ENCODE measurements at regions not wholly inside any gene's neighbourhood (a gene's known extent, or its start where the extent isn't known, plus 50 kb on each side); places are given as distances from the start of the nearest gene placed in this dataset.

GRCh38 chr4:43113196-43113595 lies 220.7 kb downstream of the GRXCR1 start:
- no peak overlapping the region for H3K4me3 ChIP-seq (replicated peaks; ENCODE audit: insufficient read depth, low read length)
- no peak overlapping the region for H3K27ac ChIP-seq (replicated peaks)
- DNase-seq (ENCODE audit: low read depth in 1 of 2, low spot score in 1 of 2): no peak
- TF ChIP-seq GABPA (IDR thresholded peaks at IDR 0.05; ENCODE audit: low read depth) (no peak), CTCF (IDR thresholded peaks at IDR 0.05; ENCODE audit: insufficient read depth, low read length) (no peak), REST (IDR thresholded peaks at IDR 0.05; ENCODE audit: insufficient replicate concordance, low read depth) (no peak), SPI1 (IDR thresholded peaks at IDR 0.05; ENCODE audit: borderline replicate concordance, low read depth) (no peak), POLR2AphosphoS5 (IDR thresholded peaks at IDR 0.05; ENCODE audit: low read depth) (no peak)
- no peaks in the 10 kb centered on the region for H3K27me3 ChIP-seq (ENCODE audit: insufficient read depth, poor library complexity, severe bottlenecking)

GRCh38 chr4:43126595-43126994 lies 234.1 kb downstream of the GRXCR1 start:
- no peak for DNase-seq (ENCODE audit: low read depth in 1 of 2, low spot score in 1 of 2)
- no peak overlapping the region for H3K4me3 ChIP-seq (replicated peaks; ENCODE audit: insufficient read depth, low read length)
- TF ChIP-seq GABPA (IDR thresholded peaks at IDR 0.05; ENCODE audit: low read depth) (no peak), SPI1 (IDR thresholded peaks at IDR 0.05; ENCODE audit: borderline replicate concordance, low read depth) (no peak), POLR2AphosphoS5 (IDR thresholded peaks at IDR 0.05; ENCODE audit: low read depth) (no peak), CTCF (IDR thresholded peaks at IDR 0.05; ENCODE audit: insufficient read depth, low read length) (no peak), REST (IDR thresholded peaks at IDR 0.05; ENCODE audit: insufficient replicate concordance, low read depth) (no peak)
- H3K27ac ChIP-seq (replicated peaks): no peak overlapping the region
- no peaks in the 10 kb centered on the region for H3K27me3 ChIP-seq (ENCODE audit: insufficient read depth, poor library complexity, severe bottlenecking)

GRCh38 chr4:43130228-43131021 lies 237.9 kb downstream of the GRXCR1 start:
- TF ChIP-seq CTCF (IDR thresholded peaks at IDR 0.05; ENCODE audit: insufficient read depth, low read length): no peak

More at GRCh38 chr4:43130228-43131021, 237.9 kb downstream of the GRXCR1 start:
- H3K27ac ChIP-seq (replicated peaks): no peak overlapping the region
- DNase-seq (ENCODE audit: low read depth in 1 of 2, low spot score in 1 of 2): no peak
- no peaks in the 10 kb centered on the region for H3K27me3 ChIP-seq (ENCODE audit: insufficient read depth, poor library complexity, severe bottlenecking)
- H3K4me3 ChIP-seq (replicated peaks; ENCODE audit: insufficient read depth, low read length): no peak overlapping the region
